Body of pancreas (tissue), 4 donors: ENCODE measurements at regions not wholly inside any gene's neighbourhood (a gene's known extent, or its start where the extent isn't known, plus 50 kb on each side); places are given as distances from the start of the nearest gene placed in this dataset.
"Not testable (repeated sequence)": the region's sequence is repeated elsewhere in the genome, so short reads cannot be mapped to it uniquely, and the experiment has no call there.

Source experiments
- ATAC-seq: fragments of 150-250 bp; one replicate; pipeline ENCODE4 v1.9.1; 2016
- DNase-seq, 4 donors: peaks; one replicate each; pipeline ENCODE4 v3.0.0-alpha.2; 2019
- H3K27ac ChIP-seq, 4 donors: fragments of 200-600 bp; sonication (generic); 1 replicate in 3 of 4; 2 replicates in 1 of 4; pipeline versions ENCODE4 v1.5.1 to v1.6.1; 2016 to 2019; ENCODE audit warnings: mild to moderate bottlenecking in 1 of 4, mixed read lengths in 1 of 4, moderate library complexity in 1 of 4
- H3K27me3 ChIP-seq, 2 donors: fragments of 200-600 bp; sonication (generic); one replicate each; pipeline ENCODE4 v1.6.0; 2016; ENCODE audit warnings: mild to moderate bottlenecking in 1 of 2
- H3K36me3 ChIP-seq, 2 donors: fragments of 200-600 bp; sonication (generic); replicated peaks in 1 of 2; 2 replicates each; pipeline ENCODE4 v1.5.1; 2016; ENCODE audit warnings: low read depth in 2 of 2; ENCODE audit not compliant: insufficient read depth in 1 of 2
- H3K4me1 ChIP-seq: fragments of 200-600 bp; sonication (generic); one replicate; pipeline ENCODE4 v1.6.0; 2016
- H3K4me3 ChIP-seq, 2 donors: fragments of 200-600 bp; sonication (generic); 1 replicate in 1 of 2; 2 replicates in 1 of 2; pipeline ENCODE4 v1.5.1; 2016 to 2019
- H3K9me3 ChIP-seq, 3 donors: fragments of 200-600 bp; sonication (generic); 1 replicate in 2 of 3; 2 replicates in 1 of 3; pipeline ENCODE4 v1.5.1; 2016
- POLR2A ChIP-seq, 3 donors: fragments of 450-650 bp; IDR thresholded peaks; one replicate each; pipeline ENCODE4 v1.6.1; 2016; ENCODE audit warnings: antibody characterized with exemption in 3 of 3, mild to moderate bottlenecking in 2 of 3
- WGBS, 2 donors: methylation state at CpG; one replicate each; pipeline ENCODE4 v1.1.5; 2017; 5-methylcytosine and 5-hydroxymethylcytosine counted together
- intact Hi-C: fragments of 100-400 bp; cut with DNase I; formaldehyde crosslinking; loops from one replicate; pipeline ENCODE4 v1.15.1; 2023
- TF ChIP-seq, protein P1 (sequence below), 7 experiments: fragments of 450-650 bp in 4 of 7; fragments of 200-600 bp in 3 of 7; sonication (generic) in 3 of 7; IDR thresholded peaks; one replicate each; pipeline ENCODE4 v1.5.1; 2016 to 2019; ENCODE audit warnings: antibody characterized with exemption in 7 of 7

DNA sequence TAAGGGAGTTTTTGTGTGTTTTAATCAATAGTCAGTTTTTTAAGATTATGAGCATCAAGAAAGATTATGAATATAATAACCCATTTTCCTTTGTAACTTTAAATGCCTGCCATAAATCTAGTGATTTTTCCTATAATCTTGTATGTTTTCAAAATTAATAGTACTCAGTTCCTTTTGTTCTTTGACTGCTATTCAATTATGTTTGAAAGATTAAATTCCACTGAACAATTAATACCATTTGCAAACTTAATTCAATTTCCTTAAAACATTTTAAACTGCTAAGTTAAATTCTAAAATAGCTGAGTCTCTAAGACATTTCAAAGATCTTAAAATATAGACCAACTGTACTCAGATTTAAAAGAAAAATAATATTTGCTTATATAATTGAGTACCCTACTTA, 1173.9 kb upstream of the TMEFF2 start:
- no peak for DNase-seq

DNA sequence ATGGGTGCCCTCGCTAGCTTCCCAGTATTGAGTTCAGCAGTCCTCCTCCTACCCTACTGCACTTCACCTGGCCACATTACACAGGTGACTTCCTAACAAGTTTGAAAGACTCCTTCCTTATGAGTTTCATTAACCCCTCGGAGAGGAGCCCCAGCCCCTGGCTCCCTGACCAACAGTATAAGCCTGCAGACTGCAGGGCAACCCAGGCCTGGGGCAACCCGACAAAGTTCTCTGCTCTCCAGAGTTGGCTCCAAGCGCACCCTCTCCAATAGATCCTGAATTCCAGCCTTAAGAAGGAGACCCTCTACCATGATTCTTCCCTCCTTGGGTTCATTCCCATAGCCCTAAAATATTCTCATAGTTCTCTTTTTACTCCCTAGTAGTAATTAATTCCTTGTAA, 1162.8 kb upstream of the TMEFF2 start:
- no peak for DNase-seq
- intact Hi-C loops, result no loop called here
- no peaks in the 10 kb centered on the region for H3K36me3 ChIP-seq
- no peak overlapping the region for H3K27ac ChIP-seq
- TF ChIP-seq POLR2A (IDR thresholded peaks at IDR 0.05), result no peak
- TF ChIP-seq, protein P1, sequence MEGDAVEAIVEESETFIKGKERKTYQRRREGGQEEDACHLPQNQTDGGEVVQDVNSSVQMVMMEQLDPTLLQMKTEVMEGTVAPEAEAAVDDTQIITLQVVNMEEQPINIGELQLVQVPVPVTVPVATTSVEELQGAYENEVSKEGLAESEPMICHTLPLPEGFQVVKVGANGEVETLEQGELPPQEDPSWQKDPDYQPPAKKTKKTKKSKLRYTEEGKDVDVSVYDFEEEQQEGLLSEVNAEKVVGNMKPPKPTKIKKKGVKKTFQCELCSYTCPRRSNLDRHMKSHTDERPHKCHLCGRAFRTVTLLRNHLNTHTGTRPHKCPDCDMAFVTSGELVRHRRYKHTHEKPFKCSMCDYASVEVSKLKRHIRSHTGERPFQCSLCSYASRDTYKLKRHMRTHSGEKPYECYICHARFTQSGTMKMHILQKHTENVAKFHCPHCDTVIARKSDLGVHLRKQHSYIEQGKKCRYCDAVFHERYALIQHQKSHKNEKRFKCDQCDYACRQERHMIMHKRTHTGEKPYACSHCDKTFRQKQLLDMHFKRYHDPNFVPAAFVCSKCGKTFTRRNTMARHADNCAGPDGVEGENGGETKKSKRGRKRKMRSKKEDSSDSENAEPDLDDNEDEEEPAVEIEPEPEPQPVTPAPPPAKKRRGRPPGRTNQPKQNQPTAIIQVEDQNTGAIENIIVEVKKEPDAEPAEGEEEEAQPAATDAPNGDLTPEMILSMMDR (IDR thresholded peaks at IDR 0.05), result no peak
- 69 to 80% methylated on average over 4 of the region's 4 CpGs for WGBS, 2 donors
- H3K4me3 ChIP-seq, result no peak overlapping the region
- no peaks in the 10 kb centered on the region for H3K4me1 ChIP-seq
- no peaks in the 10 kb centered on the region for H3K9me3 ChIP-seq
- ATAC-seq, result no peak
- H3K27me3 ChIP-seq, result no peaks in the 10 kb centered on the region

More for the DNA sequence above, 1173.9 kb upstream of the TMEFF2 start:
- no peak for TF ChIP-seq POLR2A (IDR thresholded peaks at IDR 0.05)
- TF ChIP-seq, protein P1 (IDR thresholded peaks at IDR 0.05), result no peak
- H3K27ac ChIP-seq, result no peak overlapping the region
- H3K36me3 ChIP-seq, result no peaks in the 10 kb centered on the region
- H3K9me3 ChIP-seq, result no peaks in the 10 kb centered on the region
- intact Hi-C loops, result no loop called here
- no peak for ATAC-seq
- H3K4me1 ChIP-seq, result no peaks in the 10 kb centered on the region
- no peak overlapping the region for H3K4me3 ChIP-seq
- no peaks in the 10 kb centered on the region for H3K27me3 ChIP-seq

DNA sequence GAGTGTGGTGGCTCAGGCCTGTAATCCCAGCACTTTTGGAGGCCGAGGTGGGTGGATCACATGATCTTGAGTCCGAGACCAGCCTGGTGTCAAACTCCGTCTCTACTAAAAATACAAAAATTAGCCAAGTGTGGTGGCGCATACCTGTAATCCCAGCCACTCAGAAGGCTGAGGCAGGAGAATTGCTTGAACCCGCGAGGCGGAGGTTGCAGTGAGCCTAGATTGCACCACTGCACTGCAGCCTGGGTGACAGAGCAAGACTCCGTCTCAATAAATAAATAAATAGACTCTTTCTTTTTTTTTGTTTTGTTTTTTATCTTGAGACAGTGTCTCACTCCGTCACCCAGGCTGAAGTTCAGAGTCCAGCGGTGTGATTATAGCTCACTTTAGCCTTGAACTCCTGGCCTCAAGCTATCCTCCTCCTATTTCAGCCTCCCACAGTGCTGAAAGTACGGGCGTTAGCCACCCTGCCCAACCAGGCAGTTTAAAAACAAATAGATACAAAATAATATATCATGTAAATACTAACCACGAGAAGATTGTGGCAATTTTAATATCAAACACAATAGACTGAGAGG, 1158.0 kb upstream of the TMEFF2 start:
- DNase-seq, H3K27ac ChIP-seq, H3K27me3 ChIP-seq, H3K9me3 ChIP-seq, H3K4me1 ChIP-seq, H3K4me3 ChIP-seq, intact Hi-C loops, H3K36me3 ChIP-seq, ATAC-seq: not testable (repeated sequence)
- 71 to 75% methylated on average over 13 of the region's 13 CpGs for WGBS, 2 donors

DNA sequence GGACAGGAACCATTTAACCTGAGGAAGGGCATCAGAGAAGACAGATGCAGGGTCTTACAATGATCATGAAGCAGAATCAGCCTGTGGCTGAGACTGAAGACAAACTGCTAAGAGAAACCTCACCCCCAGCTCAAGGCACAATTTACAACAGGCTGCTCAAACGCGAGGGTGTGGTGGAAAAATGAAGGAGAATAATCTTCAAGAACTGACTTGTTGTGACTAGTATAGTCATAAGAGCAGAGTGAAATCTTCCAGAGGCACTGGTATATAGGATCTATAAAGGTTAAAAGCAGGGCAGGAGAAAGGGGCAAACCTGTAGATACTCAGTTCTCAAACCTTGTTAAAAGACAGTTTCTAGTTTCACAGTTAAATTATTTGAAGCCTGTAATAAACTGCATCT, 1155.8 kb upstream of the TMEFF2 start:
- 66 to 81% methylated on average over 2 of the region's 2 CpGs for WGBS, 2 donors
- Histone ChIP-seq H3K9me3 (no peaks in the 10 kb centered on the region), H3K27me3 (no peaks in the 10 kb centered on the region), H3K27ac (no peak overlapping the region), H3K36me3 (no peaks in the 10 kb centered on the region), H3K4me1 (no peaks in the 10 kb centered on the region), H3K4me3 (no peak overlapping the region)
- TF ChIP-seq, protein P1 (IDR thresholded peaks at IDR 0.05), result no peak
- TF ChIP-seq POLR2A (IDR thresholded peaks at IDR 0.05), result no peak
- DNase-seq, result no peak
- intact Hi-C loops, result no loop called here
- no peak for ATAC-seq

DNA sequence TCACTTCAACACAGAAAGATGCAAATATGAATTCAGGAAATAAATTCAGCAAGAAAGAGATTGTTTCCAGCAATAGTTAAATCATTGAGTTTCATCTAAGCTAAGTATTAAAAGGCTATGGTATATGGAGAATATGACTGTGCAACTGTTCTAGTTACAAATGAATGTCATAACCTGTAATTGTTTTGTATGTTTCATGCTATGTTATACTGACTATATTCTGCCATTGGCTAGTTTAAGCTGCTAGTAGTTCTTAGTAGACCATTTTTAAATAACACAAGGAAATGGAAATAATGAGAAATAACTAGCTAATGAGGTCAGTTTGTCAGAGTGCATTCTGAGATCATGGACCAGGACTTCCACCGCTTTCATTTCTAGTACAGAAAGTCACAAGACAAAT, 1154.9 kb upstream of the TMEFF2 start:
- Histone ChIP-seq H3K27me3 (no peaks in the 10 kb centered on the region), H3K9me3 (no peaks in the 10 kb centered on the region), H3K4me3 (no peak overlapping the region), H3K27ac (no peak overlapping the region), H3K4me1 (no peaks in the 10 kb centered on the region), H3K36me3 (no peaks in the 10 kb centered on the region)
- no peak for TF ChIP-seq POLR2A (IDR thresholded peaks at IDR 0.05)
- TF ChIP-seq, protein P1 (IDR thresholded peaks at IDR 0.05), result no peak
- 80 to 88% methylated on average over 1 of the region's 1 CpG for WGBS, 2 donors
- DNase-seq (no peak), ATAC-seq (no peak)
- intact Hi-C loops, result no loop called here
